Pancreas (tissue), 10 donors: ENCODE measurements at regions not wholly inside any gene's neighbourhood (a gene's known extent, or its start where the extent isn't known, plus 50 kb on each side); places are given as distances from the start of the nearest gene placed in this dataset.

Experiments used
- ATAC-seq, 4 donors: fragments of 200-7000 bp; cut with Tn5 transposase; one replicate each; pipeline versions ENCODE4 v1.8.0 to v1.9.1; 2020; ENCODE audit warnings: mild to moderate bottlenecking in 4 of 4, moderate library complexity in 4 of 4
- DNase-seq, 6 donors: peaks; one replicate each; pipeline ENCODE4 v3.0.0-alpha.2; 2020
- FAIRE-seq: peaks from 2 replicates; lab custom pipeline; 2012; peaks lifted over from hg19 to GRCh38; lab: Jason Lieb, UNC
- H3K27ac ChIP-seq, 4 donors: fragments of 200-600 bp; sonication (generic); 1 replicate in 3 of 4; 2 replicates in 1 of 4; pipeline versions ENCODE4 v1.5.0 to v1.8.0; 2020
- H3K27me3 ChIP-seq, 4 donors: fragments of 200-600 bp; one replicate each; pipeline ENCODE4 v1.8.0; 2021
- H3K36me3 ChIP-seq, 3 donors: fragments of 200-600 bp; sonication (generic) in 1 of 3; one replicate each; pipeline versions ENCODE4 v1.5.0 to v1.8.0; 2020 to 2021
- H3K4me1 ChIP-seq, 3 donors: fragments of 200-600 bp; one replicate each; pipeline ENCODE4 v1.8.0; 2021
- H3K4me3 ChIP-seq, 4 donors: fragments of 200-600 bp; sonication (generic) in 2 of 4; one replicate each; pipeline versions ENCODE4 v1.5.0 to v1.8.0; 2020 to 2021
- H3K9me3 ChIP-seq, 4 donors: fragments of 200-600 bp; one replicate each; pipeline ENCODE4 v1.8.0; 2021
- WGBS, 2 donors: extraction: QIAGEN DNeasy Blood & Tissue Kit; methylation state at CpG; one replicate each; pipeline ENCODE4 v1.1.7; 2013; 5-methylcytosine and 5-hydroxymethylcytosine counted together
- intact Hi-C, 3 donors: fragments of 100-400 bp; cut with DNase I; formaldehyde crosslinking; loops; one replicate each; pipeline versions ENCODE4 v1.11.1 to v1.14.2; 2022
- TF ChIP-seq, protein P1 (sequence below), 4 donors: fragments of 200-600 bp; sonication (generic) in 3 of 4; IDR thresholded peaks; one replicate each; pipeline versions ENCODE4 v1.5.0 to v1.8.0; 2021; ENCODE audit warnings: antibody characterized with exemption in 4 of 4
- donor health status: healthy with polysubstance abuse.
- donor health status: DM: no; HTN: no; CAD: no; lungs with moderate emphysema.
- donor health status: DM: no; HTN: no; CAD: no.
- donor health status: control.
- donor health status: control.
- donor health status: Bipolar disorder and iron deficiency.
- donor health status: DM: yes; HTN: yes; CAD: no.
- donor health status: DM: no; HTN: no; CAD: no.
- donor health status: DM: no; HTN: no; CAD: no.
- donor health status: DM: yes; HTN: yes; CAD: no.

DNA sequence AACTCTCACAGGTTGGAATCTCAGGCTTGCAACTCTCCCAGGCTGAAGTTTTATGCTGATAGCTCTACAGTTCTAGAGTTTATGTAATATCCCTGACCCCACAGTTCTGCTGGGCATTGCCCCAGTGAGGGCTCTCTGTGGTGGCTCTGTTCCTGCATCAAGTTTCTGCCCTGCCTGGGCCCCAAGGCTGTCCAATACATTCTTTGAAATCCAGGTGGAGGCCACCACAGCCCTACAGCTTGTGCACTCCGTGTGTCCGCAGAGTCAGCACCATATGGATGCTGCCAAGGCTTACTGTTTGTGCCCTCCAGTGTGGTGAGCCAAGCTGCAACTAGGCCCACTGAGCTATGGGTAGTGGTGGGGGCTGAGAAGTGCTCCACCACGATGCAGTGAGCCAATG, 1141.2 kb upstream of the EPHA6 start:
- no peak for DNase-seq
- FAIRE-seq = no peak
- H3K9me3 ChIP-seq = no peaks in the 10 kb centered on the region
- TF ChIP-seq, protein P1, sequence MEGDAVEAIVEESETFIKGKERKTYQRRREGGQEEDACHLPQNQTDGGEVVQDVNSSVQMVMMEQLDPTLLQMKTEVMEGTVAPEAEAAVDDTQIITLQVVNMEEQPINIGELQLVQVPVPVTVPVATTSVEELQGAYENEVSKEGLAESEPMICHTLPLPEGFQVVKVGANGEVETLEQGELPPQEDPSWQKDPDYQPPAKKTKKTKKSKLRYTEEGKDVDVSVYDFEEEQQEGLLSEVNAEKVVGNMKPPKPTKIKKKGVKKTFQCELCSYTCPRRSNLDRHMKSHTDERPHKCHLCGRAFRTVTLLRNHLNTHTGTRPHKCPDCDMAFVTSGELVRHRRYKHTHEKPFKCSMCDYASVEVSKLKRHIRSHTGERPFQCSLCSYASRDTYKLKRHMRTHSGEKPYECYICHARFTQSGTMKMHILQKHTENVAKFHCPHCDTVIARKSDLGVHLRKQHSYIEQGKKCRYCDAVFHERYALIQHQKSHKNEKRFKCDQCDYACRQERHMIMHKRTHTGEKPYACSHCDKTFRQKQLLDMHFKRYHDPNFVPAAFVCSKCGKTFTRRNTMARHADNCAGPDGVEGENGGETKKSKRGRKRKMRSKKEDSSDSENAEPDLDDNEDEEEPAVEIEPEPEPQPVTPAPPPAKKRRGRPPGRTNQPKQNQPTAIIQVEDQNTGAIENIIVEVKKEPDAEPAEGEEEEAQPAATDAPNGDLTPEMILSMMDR (IDR thresholded peaks at IDR 0.05) = no peak
- H3K4me1 ChIP-seq = no peaks in the 10 kb centered on the region
- 78 to 79% methylated on average over 3 of the region's 3 CpGs for WGBS, 2 donors
- intact Hi-C loops = no loop called here
- no peak for ATAC-seq
- no peak overlapping the region for H3K27ac ChIP-seq
- H3K4me3 ChIP-seq = no peak overlapping the region
- H3K27me3 ChIP-seq = no peaks in the 10 kb centered on the region
- no peaks in the 10 kb centered on the region for H3K36me3 ChIP-seq

DNA sequence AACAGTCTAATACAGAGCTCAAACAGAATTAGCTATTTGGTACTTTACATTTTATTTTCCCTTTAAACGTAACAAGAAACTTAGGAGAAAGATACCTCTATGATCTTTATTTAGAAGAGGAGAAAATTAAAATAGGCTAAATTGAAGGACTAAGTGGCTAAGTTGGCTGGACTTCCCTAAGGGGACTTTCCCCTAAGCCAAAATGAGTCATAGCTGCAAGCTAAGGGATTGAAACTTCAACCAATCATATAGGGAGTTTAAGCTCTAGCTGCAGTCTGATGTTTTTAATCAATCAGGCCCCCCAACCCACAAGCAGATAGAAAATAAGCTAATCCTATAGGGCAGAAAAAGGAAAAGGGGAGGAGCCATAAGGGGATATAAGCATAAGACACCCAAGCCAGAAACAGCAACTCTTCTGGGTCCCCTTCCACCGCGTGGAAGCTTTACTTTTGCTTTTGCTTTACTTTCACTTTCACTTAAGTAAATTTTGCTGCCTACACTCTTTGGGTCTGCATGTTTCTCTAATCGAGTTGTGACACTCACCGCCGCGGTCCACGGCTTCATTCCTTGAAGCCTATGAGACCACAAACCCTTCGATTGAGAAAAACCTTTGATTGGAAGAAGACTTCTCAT, 1108.5 kb upstream of the EPHA6 start:
- Histone ChIP-seq H3K4me3 (peak overlapping the region in 1 of 4 donors; percentile 6), H3K9me3 (no peaks in the 10 kb centered on the region), H3K36me3 (no peaks in the 10 kb centered on the region), H3K4me1 (no peaks in the 10 kb centered on the region), H3K27me3 (no peaks in the 10 kb centered on the region), H3K27ac (no peak overlapping the region)
- WGBS, 2 donors = 86 to 90% methylated on average over 9 of the region's 9 CpGs
- ATAC-seq (no peak), DNase-seq (no peak), FAIRE-seq (no peak)
- intact Hi-C loops = no loop called here
- TF ChIP-seq, protein P1 (IDR thresholded peaks at IDR 0.05) = no peak

DNA sequence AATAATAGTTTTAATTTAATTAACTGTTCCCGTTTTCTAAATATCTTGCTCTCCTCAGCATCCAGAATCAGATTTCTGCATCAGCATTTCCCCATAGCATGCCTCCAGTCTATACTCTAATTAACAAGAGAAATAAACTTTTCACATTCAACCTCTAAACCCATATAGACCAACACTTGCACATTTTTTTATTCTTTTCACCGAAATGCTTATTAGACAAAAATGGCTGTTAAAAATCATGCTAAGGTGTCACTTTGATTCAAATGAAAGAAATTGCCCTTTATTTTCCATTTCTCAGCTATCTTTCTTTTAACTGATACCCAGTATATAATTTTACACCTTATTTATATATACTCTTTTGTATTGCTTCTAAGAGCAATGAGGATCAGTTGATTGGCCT, 1107.1 kb upstream of the EPHA6 start:
- TF ChIP-seq, protein P1 (IDR thresholded peaks at IDR 0.05) = no peak
- WGBS, 2 donors = 74 to 83% methylated on average over 2 of the region's 2 CpGs
- Histone ChIP-seq H3K36me3 (no peaks in the 10 kb centered on the region), H3K4me1 (no peaks in the 10 kb centered on the region), H3K27me3 (no peaks in the 10 kb centered on the region), H3K27ac (no peak overlapping the region), H3K9me3 (no peaks in the 10 kb centered on the region), H3K4me3 (no peak overlapping the region)
- ATAC-seq (no peak), FAIRE-seq (no peak), DNase-seq (no peak)
- intact Hi-C loops = no loop called here

DNA sequence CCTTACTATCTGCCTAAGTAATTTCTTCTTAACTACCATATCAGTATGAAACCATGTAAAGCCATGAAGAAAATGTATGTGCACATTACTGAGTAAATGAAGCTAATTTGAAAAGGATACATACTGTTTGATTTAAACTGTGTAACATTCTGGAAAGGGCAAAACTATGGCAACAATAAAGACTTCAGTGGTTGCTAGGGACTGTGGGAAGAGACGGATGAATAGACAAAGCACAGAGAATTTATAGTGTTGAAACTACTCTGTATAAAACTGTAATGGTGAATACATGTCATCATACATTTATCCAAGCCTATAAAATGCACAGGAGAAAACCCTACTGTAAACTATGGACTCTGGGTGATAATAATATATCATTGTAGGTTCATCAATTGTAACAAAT, 1103.7 kb upstream of the EPHA6 start:
- intact Hi-C loops = no loop called here
- TF ChIP-seq, protein P1 (IDR thresholded peaks at IDR 0.05) = no peak
- Histone ChIP-seq H3K4me3 (no peak overlapping the region), H3K36me3 (no peaks in the 10 kb centered on the region), H3K9me3 (no peaks in the 10 kb centered on the region), H3K27me3 (no peaks in the 10 kb centered on the region), H3K4me1 (peaks cover 0 to 8% (median 3%) of the 10 kb centered on the region in 3 donors), H3K27ac (no peak overlapping the region)
- FAIRE-seq = no peak
- ATAC-seq = no peak
- no peak for DNase-seq
- WGBS, 2 donors = 69 to 85% methylated on average over 1 of the region's 1 CpG

DNA sequence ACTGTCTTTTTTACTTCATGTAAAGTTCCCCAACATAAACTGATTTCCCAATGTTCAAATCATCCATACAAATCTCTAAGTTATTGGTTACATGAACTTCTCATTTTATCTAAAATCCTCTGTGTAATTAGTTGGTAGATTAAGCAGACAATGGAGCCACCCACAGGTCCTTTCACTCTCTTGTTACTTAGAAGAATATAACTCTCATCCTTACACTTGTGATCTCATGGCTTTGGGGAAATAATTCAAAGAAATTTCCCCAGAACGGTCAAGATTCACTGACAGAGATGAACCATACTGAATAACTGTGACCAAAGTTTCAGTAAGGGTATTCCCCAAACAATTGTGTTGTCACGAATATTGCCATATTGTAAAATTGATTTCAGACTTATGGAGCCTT, 1102.6 kb upstream of the EPHA6 start:
- no peak for FAIRE-seq
- no peak for ATAC-seq
- no peaks in the 10 kb centered on the region for H3K9me3 ChIP-seq
- no peaks in the 10 kb centered on the region for H3K27me3 ChIP-seq
- H3K4me3 ChIP-seq = no peak overlapping the region
- H3K36me3 ChIP-seq = no peaks in the 10 kb centered on the region
- no peak for DNase-seq
- no peak overlapping the region for H3K27ac ChIP-seq
- peaks cover 0 to 8% (median 3%) of the 10 kb centered on the region in 3 donors for H3K4me1 ChIP-seq
- intact Hi-C loops = no loop called here
- TF ChIP-seq, protein P1 (IDR thresholded peaks at IDR 0.05) = no peak
- whole genome bisulfite sequencing, 2 donors = 85% methylated on average over 2 of the region's 2 CpGs
